ENCODE measurements at regions not wholly inside any gene's neighbourhood (a gene's known extent, or its start where the extent isn't known, plus 50 kb on each side); places are given as distances from the start of the nearest gene placed in this dataset.
A peak's percentile ranks its signal among the peaks of the same experiment; 100 is the strongest.

DNA sequence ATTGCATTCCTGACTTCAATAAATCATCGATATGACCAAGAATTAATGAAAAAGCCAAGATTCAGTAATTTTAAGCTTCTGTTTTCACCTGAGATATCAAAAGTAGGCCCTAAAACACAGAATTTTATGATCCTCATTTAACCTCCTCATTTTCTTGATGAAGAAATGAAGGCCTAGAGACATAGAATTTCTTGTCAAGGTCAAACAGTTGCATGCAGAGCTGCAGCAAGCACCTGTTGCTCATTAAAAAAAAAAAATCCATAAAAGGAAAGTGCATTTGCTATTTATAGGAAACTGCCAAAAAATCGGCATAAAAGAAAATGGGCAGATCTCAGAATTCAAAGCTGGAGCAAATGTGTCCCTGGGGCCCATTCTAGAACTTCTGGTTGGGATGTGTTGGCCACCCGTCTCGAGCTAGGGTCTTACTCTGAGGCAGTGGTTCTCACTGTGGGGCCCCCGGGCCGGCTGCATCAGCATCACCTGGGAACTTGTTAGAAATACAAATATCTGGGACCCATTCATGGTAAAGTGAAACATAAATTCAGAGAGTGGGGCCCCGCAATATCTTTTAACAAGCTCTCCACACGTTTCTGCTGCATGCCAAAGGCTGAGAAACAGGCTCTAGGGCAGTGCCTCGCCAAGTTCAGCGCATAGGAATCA, 224.7 kb upstream of the UBL3 start:
- peaks cover 0 to 6% (median 2%) of the 10 kb centered on the region in 4 donors for H3K4me1 ChIP-seq
- TF ChIP-seq EP300 (IDR thresholded peaks at IDR 0.05; ENCODE audit: low read depth) (no peak), POLR2A (IDR thresholded peaks at IDR 0.05) (no peak), POLR2AphosphoS5 (IDR thresholded peaks at IDR 0.05) (no peak)
- TF ChIP-seq, protein P1, sequence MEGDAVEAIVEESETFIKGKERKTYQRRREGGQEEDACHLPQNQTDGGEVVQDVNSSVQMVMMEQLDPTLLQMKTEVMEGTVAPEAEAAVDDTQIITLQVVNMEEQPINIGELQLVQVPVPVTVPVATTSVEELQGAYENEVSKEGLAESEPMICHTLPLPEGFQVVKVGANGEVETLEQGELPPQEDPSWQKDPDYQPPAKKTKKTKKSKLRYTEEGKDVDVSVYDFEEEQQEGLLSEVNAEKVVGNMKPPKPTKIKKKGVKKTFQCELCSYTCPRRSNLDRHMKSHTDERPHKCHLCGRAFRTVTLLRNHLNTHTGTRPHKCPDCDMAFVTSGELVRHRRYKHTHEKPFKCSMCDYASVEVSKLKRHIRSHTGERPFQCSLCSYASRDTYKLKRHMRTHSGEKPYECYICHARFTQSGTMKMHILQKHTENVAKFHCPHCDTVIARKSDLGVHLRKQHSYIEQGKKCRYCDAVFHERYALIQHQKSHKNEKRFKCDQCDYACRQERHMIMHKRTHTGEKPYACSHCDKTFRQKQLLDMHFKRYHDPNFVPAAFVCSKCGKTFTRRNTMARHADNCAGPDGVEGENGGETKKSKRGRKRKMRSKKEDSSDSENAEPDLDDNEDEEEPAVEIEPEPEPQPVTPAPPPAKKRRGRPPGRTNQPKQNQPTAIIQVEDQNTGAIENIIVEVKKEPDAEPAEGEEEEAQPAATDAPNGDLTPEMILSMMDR (IDR thresholded peaks at IDR 0.05), result no peak
- no peaks in the 10 kb centered on the region for H3K9me3 ChIP-seq
- 88 to 89% methylated on average over 2 to 10 of the region's 10 CpGs for WGBS, 2 donors (ENCODE audit: low coverage in 1 of 2)
- H3K27me3 ChIP-seq, result no peaks in the 10 kb centered on the region
- DNase-seq, result no peak
- intact Hi-C loops (cut with DNase I; ENCODE audit: low total_unique reads), result no loop called here
- H3K4me3 ChIP-seq, result no peak overlapping the region
- in situ Hi-C loops (cut with MboI; ENCODE audit: low pct_ligation_motif_present in 1 of 4, low pct_unique_long_range_greater_than_20kb in 1 of 4, low sequenced_read_pairs in 3 of 4), result no loop called here
- H3K27ac ChIP-seq, result no peak overlapping the region
- no peaks in the 10 kb centered on the region for H3K36me3 ChIP-seq

DNA sequence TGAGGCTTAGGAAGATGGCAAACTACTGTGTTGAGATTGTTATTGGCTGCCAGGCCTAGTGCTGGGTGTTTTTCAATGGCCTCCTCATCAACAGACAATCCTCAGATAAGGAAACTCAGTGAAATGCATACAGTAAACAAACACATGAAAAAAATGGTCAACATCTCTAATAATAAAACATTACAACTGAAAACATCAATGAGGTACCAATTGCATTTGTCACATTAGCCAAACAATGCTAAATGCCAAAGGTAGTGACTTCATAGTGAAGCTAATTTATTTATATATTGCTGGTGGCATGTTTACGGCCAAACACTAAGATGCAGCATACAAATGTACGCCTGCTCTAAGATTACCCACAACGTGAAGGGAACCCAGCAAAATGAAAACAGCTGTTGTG, 224.0 kb upstream of the UBL3 start:
- intact Hi-C loops (cut with DNase I; ENCODE audit: low total_unique reads) (no loop called here), in situ Hi-C loops (cut with MboI; ENCODE audit: low pct_ligation_motif_present in 1 of 4, low pct_unique_long_range_greater_than_20kb in 1 of 4, low sequenced_read_pairs in 3 of 4) (no loop called here)
- Histone ChIP-seq H3K9me3 (no peaks in the 10 kb centered on the region), H3K27me3 (no peaks in the 10 kb centered on the region), H3K27ac (no peak overlapping the region), H3K4me3 (no peak overlapping the region), H3K36me3 (no peaks in the 10 kb centered on the region), H3K4me1 (peaks cover 0 to 6% (median 2%) of the 10 kb centered on the region in 4 donors)
- TF ChIP-seq POLR2A (IDR thresholded peaks at IDR 0.05) (no peak), POLR2AphosphoS5 (IDR thresholded peaks at IDR 0.05) (no peak), EP300 (IDR thresholded peaks at IDR 0.05; ENCODE audit: low read depth) (no peak)
- TF ChIP-seq, protein P1 (IDR thresholded peaks at IDR 0.05), result no peak
- no peak for DNase-seq
- WGBS, 2 donors (ENCODE audit: low coverage in 1 of 2), result 78 to 88% methylated on average over 3 of the region's 3 CpGs

DNA sequence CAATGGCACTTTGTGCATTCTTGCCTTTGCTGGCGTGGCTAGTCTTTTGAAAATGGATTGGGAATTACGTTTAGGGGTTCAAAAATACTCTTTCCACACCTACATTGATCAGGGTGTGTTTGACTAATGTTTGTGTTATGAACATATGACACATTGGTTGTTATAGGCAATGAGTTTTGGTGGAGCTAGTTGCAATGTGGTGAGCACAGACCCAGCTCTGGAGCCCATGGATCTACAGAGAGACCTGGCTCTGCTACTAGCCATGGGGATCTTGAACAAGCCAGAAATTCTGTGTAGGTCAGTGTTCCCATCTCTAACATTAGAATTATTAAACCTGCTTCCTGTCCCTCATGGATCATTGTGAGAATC, 222.4 kb upstream of the UBL3 start:
- TF ChIP-seq, protein P1 (IDR thresholded peaks at IDR 0.05), result no peak
- TF ChIP-seq EP300 (IDR thresholded peaks at IDR 0.05; ENCODE audit: low read depth), result no peak
- TF ChIP-seq POLR2A (IDR thresholded peaks at IDR 0.05), result no peak
- TF ChIP-seq POLR2AphosphoS5 (IDR thresholded peaks at IDR 0.05), result no peak
- Histone ChIP-seq H3K4me3 (no peak overlapping the region), H3K27ac (peak overlapping the region; percentile 39 to 55 (median 52)), H3K9me3 (no peaks in the 10 kb centered on the region), H3K27me3 (no peaks in the 10 kb centered on the region), H3K4me1 (peaks cover 0 to 6% (median 2%) of the 10 kb centered on the region in 4 donors), H3K36me3 (no peaks in the 10 kb centered on the region)
- in situ Hi-C loops (cut with MboI; ENCODE audit: low pct_ligation_motif_present in 1 of 4, low pct_unique_long_range_greater_than_20kb in 1 of 4, low sequenced_read_pairs in 3 of 4) (no loop called here), intact Hi-C loops (cut with DNase I; ENCODE audit: low total_unique reads) (no loop called here)
- no peak for DNase-seq
- WGBS, 2 donors (ENCODE audit: low coverage in 1 of 2), result 20 to 69% methylated on average over 1 to 2 of the region's 2 CpGs

DNA sequence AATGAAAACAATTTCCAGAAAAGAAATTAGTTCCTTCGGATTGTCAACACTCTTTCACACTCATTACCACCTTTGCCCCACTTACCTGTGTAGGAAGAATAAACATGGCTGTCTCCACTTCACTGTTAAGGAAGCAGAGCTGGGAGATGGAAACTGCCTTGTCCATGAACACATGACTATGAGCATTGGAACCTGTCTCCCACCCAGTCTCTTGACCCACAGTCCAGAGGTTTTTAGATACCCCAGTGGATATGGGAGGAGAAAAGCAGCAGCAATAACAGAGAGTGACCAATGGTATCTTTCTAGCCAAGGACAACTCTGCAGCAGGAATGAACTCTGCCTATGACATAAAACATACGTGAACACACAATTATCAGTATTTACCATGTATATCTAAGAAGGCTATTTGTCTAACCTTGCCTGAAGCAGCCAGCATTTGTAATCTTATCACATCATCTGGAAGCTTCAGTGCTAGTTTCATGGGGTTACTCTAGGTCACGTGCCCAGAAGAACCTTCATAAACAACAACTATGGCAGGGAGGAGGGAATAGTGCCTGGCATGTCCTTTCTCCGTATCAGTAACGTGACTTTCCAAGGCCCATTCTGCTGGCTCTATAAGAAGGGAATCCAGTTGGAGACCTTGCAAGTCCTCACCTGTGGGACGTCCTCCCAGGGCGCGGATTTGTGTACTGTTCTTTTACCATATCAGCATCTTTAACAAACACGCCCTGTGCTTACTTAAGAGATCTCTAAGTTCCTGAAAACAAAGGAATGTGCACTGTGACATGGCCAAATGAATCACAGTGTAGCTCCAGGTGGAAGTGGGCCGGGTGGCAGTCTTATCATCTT, 221.8 kb upstream of the UBL3 start:
- Histone ChIP-seq H3K9me3 (no peaks in the 10 kb centered on the region), H3K4me1 (peaks cover 0 to 6% (median 2%) of the 10 kb centered on the region in 4 donors), H3K4me3 (no peak overlapping the region), H3K27me3 (no peaks in the 10 kb centered on the region), H3K27ac (peak overlapping the region; percentile 39 to 55 (median 52)), H3K36me3 (no peaks in the 10 kb centered on the region)
- TF ChIP-seq, protein P1 (IDR thresholded peaks at IDR 0.05), result no peak
- TF ChIP-seq POLR2A (IDR thresholded peaks at IDR 0.05) (no peak), POLR2AphosphoS5 (IDR thresholded peaks at IDR 0.05) (peak in 2 of 3 donors; percentile 34 to 67), EP300 (IDR thresholded peaks at IDR 0.05; ENCODE audit: low read depth) (peak; percentile 57)
- intact Hi-C loops (cut with DNase I; ENCODE audit: low total_unique reads), result no loop called here
- peak; percentile 77 for DNase-seq
- WGBS, 2 donors (ENCODE audit: low coverage in 1 of 2), result 51 to 55% methylated on average over 6 to 10 of the region's 10 CpGs
- in situ Hi-C loops (cut with MboI; ENCODE audit: low pct_ligation_motif_present in 1 of 4, low pct_unique_long_range_greater_than_20kb in 1 of 4, low sequenced_read_pairs in 3 of 4), result no loop called here

All from transverse colon (tissue), 4 donors.